ENCODE measurements at regions not wholly inside any gene's neighbourhood (a gene's known extent, or its start where the extent isn't known, plus 50 kb on each side); places are given as distances from the start of the nearest gene placed in this dataset.

DNA sequence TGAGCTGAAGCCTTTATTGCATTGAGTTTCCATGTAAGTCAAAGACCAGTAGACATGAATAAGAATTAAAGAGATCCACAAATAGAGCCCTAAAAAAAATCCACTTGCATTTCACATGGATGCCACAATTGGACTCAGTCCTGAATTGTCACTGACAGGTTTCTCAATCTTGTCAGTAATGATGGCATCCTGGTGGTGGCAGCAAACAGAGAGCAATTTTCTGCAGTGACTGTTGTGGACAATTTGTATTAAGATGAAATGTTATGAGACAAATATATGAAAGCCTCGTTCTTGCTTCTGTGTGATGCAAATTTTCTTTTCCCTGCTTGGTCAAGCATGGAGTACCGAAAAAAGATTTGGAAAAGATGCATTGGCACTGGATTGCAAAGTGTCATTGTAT, 278.9 kb downstream of the SAMD5 start:
- H3K36me3 Mint-ChIP-seq (ENCODE audit: low read depth), result no peaks in the 10 kb centered on the region
- H3K9me3 ChIP-seq (ENCODE audit: control insufficient read depth, low read length, poor library complexity, severe bottlenecking), result no peaks in the 10 kb centered on the region
- H3K4me3 Mint-ChIP-seq, result no peak overlapping the region
- peaks cover 21% of the 10 kb centered on the region for H3K27me3 Mint-ChIP-seq
- H3K27ac Mint-ChIP-seq, result no peak overlapping the region
- no peak for ATAC-seq
- no peaks in the 10 kb centered on the region for H3K4me1 Mint-ChIP-seq
- DNase-seq, result no peak

DNA sequence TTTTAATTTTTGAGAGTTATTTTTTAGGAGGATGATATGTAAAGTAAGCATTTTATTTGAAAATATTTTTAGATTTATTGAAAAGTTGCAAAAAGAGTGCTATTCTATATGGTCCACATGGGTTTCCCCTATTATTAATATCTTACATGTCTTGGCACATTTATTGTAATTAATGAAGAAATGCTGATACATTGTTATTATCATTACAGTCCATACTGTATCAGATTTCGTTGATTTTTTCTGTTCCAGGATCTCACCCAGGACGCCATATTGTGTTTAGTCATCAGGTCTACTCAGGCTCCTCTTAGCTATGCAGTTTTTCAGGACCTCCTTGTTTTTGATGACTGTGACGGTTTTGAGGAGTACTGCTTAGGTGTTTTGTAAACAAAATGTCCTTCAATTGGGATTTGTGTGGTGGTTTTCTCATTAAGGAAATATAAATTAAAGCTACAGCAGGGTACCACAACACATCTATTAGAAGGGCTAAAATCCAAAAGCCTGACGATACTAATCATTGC, 281.0 kb downstream of the SAMD5 start:
- H3K36me3 Mint-ChIP-seq (ENCODE audit: low read depth), result no peaks in the 10 kb centered on the region
- no peaks in the 10 kb centered on the region for H3K9me3 ChIP-seq (ENCODE audit: control insufficient read depth, low read length, poor library complexity, severe bottlenecking)
- no peak overlapping the region for H3K27ac Mint-ChIP-seq
- H3K4me3 Mint-ChIP-seq, result no peak overlapping the region
- ATAC-seq (no peak), DNase-seq (no peak)
- H3K27me3 Mint-ChIP-seq, result peaks cover 17% of the 10 kb centered on the region
- no peaks in the 10 kb centered on the region for H3K4me1 Mint-ChIP-seq

DNA sequence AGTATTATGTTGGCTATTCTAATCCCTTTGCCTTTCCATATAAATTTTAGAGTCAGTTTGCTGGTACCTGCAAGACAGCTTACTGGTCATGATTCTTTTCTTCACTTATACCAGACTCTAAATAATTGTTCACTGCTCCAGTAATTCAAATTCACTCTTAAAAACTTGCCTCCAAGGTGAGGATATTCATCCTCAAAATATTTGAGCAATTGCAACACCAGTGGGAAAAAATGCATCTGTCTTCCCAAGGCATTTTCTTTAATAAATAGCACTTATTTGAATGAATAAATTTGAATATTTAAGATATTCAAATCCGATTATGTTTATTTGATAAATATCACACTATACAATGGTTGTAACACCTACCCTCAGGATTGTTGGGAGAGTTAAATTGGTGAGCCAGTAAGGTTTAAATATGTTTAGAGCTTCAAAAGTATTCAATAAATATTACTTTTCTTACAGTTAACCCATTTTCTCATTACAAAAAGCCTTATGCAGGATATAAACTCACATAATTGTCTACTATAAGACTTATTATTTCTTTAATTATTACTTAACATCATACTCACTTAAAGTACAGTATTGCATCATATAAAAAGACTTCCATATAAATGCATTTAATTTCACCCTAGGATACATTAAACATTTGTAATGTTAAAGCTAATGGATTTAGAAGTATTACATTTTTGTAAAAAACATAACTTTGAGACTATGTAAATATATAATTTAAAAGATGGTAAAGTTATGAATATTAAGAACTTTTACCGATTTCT, 285.6 kb downstream of the SAMD5 start:
- H3K27me3 Mint-ChIP-seq, result no peaks in the 10 kb centered on the region
- no peak overlapping the region for H3K27ac Mint-ChIP-seq
- ATAC-seq, result no peak
- H3K4me3 Mint-ChIP-seq, result no peak overlapping the region
- no peaks in the 10 kb centered on the region for H3K36me3 Mint-ChIP-seq (ENCODE audit: low read depth)
- no peaks in the 10 kb centered on the region for H3K9me3 ChIP-seq (ENCODE audit: control insufficient read depth, low read length, poor library complexity, severe bottlenecking)
- no peaks in the 10 kb centered on the region for H3K4me1 Mint-ChIP-seq
- no peak for DNase-seq

DNA sequence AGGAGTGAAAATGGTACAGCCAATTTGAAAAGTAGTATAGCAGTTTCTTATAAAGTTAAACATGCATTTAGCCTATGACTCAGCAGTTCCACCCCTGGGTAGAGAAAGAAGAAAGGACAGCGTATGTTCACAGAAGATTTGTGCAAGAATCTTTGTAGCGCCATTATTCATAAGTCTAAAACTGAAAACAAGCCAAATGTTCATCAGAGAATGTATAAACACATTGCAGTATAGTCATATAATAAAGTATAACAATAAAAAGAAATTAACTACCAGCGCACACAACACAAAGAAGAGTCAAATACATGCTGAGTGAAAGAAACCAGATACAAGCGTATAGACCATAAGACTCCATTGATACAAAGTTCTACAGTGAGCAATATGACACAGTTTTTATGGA, 294.0 kb downstream of the SAMD5 start:
- no peaks in the 10 kb centered on the region for H3K4me1 Mint-ChIP-seq
- DNase-seq, result no peak
- H3K36me3 Mint-ChIP-seq (ENCODE audit: low read depth), result no peaks in the 10 kb centered on the region
- no peaks in the 10 kb centered on the region for H3K27me3 Mint-ChIP-seq
- H3K9me3 ChIP-seq (ENCODE audit: control insufficient read depth, low read length, poor library complexity, severe bottlenecking), result no peaks in the 10 kb centered on the region
- no peak overlapping the region for H3K4me3 Mint-ChIP-seq
- H3K27ac Mint-ChIP-seq, result no peak overlapping the region
- ATAC-seq, result no peak

DNA sequence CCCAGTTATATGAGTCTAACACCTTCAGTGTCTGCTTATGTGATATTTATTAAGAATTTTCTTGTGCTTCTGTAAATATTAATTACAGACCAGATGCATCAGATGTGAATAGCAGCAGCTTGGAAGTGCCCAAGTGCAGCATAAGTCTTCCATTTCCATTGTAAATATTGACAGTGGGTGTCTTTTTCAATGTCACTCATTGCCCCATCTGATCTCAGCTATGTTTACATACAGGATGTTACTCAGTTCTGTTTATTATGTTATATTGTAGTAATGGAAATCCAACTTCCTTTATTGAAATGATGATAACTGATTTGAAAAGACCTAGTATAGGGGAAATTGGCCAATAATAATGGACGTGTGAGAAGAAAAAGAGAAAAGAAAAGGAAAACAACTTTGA, 296.7 kb downstream of the SAMD5 start:
- ATAC-seq, result no peak
- Mint-ChIP-seq H3K36me3 (ENCODE audit: low read depth) (no peaks in the 10 kb centered on the region), H3K27me3 (no peaks in the 10 kb centered on the region), H3K27ac (no peak overlapping the region), H3K4me3 (no peak overlapping the region), H3K4me1 (no peaks in the 10 kb centered on the region)
- no peak for DNase-seq
- H3K9me3 ChIP-seq (ENCODE audit: control insufficient read depth, low read length, poor library complexity, severe bottlenecking), result no peaks in the 10 kb centered on the region

DNA sequence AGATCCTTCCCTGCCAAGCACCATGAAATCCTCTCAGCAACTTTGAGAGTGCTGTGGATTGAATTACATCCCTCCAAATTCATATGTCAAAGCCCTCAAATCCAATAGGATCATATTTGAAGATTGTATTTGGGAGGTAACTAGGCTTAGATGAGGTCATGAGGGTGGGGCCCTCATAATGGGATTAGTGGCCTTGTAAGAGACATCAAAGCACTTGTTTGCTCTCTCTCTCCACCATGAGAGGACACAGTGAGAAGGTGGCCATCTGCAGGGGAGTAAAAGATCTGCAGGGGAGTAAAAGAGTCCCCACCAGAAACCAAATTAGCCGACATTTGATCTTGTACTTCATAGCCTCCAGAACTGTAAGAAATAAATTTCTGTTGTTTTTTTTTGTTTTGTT, 298.2 kb downstream of the SAMD5 start:
- Mint-ChIP-seq H3K36me3 (ENCODE audit: low read depth) (no peaks in the 10 kb centered on the region), H3K27ac (no peak overlapping the region), H3K27me3 (no peaks in the 10 kb centered on the region), H3K4me3 (no peak overlapping the region), H3K4me1 (no peaks in the 10 kb centered on the region)
- ATAC-seq (no peak), DNase-seq (no peak)
- no peaks in the 10 kb centered on the region for H3K9me3 ChIP-seq (ENCODE audit: control insufficient read depth, low read length, poor library complexity, severe bottlenecking)

DNA sequence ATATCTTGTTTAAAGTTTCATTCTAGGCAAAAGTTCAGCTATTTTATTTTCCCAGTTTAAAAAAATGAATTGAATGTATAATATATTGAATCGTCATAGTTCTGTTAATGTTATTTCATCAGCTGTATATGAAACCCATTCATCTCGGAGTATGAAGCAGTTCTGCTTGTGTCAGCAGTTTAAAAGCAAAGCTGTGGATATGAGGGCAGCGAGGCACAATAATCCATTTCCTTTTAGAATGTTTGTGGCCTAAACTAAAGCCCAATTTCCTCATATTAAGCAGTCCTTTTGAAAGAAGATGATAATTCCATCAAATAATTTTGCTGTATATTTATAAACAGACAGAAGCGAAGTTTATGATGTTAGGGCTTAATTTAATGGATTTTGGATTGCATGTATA, 300.1 kb downstream of the SAMD5 start:
- no peaks in the 10 kb centered on the region for H3K4me1 Mint-ChIP-seq
- ATAC-seq, result no peak
- H3K9me3 ChIP-seq (ENCODE audit: control insufficient read depth, low read length, poor library complexity, severe bottlenecking), result no peaks in the 10 kb centered on the region
- no peak overlapping the region for H3K27ac Mint-ChIP-seq
- no peaks in the 10 kb centered on the region for H3K27me3 Mint-ChIP-seq
- H3K4me3 Mint-ChIP-seq, result no peak overlapping the region
- H3K36me3 Mint-ChIP-seq (ENCODE audit: low read depth), result no peaks in the 10 kb centered on the region
- DNase-seq, result no peak

DNA sequence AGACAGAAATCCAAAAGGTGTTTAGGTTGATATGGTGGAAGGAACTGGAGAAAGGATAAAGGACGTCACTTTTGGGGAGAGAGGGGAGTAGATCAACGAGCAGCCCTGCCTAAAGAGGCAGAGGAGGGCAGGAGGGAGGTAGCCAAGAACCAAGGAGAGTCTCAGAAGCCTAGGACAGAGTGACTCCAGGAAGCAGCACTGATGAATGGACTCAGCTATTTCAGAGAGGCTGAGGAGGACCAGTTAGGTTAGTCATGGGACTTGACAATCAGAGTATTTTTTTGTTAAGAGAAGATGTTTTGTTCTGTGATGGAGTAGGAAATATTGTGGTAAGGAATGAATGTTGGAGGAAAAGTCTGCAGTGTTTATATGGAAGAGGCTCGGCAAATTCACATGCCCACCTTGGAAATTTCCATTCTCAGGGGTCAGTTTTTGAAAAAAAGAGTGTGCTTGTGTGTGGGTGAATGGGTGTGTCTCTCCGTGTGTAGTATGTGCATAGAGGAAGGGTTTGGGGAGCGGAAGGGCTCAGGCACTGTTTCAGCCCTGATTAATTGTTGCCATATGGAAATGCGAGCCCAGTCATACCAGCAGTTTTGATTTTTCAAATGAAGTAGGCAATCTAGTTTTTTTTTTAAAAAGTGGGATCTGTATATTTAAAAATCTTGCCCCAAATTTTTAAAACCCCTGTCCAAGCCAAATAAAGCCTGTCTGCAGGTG, 303.6 kb downstream of the SAMD5 start:
- Mint-ChIP-seq H3K36me3 (ENCODE audit: low read depth) (no peaks in the 10 kb centered on the region), H3K4me3 (no peak overlapping the region), H3K4me1 (no peaks in the 10 kb centered on the region), H3K27ac (no peak overlapping the region), H3K27me3 (no peaks in the 10 kb centered on the region)
- H3K9me3 ChIP-seq (ENCODE audit: control insufficient read depth, low read length, poor library complexity, severe bottlenecking), result no peaks in the 10 kb centered on the region
- ATAC-seq (no peak), DNase-seq (no peak)

DNA sequence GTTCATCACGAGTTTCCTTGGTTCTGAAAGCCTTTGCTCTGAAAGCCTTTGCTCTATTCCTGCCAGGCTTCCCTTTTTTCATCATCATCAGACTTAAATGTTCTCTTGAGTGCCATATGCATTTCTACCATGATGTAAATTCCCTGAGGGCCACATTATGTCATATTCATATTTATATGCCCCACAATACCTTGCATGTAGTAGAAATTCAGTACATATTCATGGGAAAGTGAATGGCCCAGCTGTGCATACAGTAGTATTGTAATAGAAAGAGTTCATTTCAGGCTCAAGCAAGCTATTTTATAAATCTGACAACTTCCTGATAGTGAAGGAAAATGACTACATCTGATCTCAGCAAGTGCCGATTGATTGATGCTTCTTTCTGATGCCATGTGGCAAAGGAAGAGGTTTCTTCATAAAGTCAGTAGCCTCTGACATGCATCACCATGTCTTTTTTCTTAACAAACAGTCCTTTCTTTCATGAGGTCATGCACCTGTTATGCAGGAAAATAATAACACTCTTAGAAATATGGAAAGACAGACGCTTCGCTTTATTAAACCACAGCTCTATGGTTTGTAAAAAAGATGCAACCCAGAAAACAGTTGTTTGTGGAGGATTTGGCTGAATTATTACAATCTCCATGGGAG, 308.7 kb downstream of the SAMD5 start:
- ATAC-seq (no peak), DNase-seq (no peak)
- H3K4me3 Mint-ChIP-seq, result no peak overlapping the region
- H3K36me3 Mint-ChIP-seq (ENCODE audit: low read depth), result no peaks in the 10 kb centered on the region
- no peaks in the 10 kb centered on the region for H3K9me3 ChIP-seq (ENCODE audit: control insufficient read depth, low read length, poor library complexity, severe bottlenecking)
- no peaks in the 10 kb centered on the region for H3K27me3 Mint-ChIP-seq
- no peak overlapping the region for H3K27ac Mint-ChIP-seq
- no peaks in the 10 kb centered on the region for H3K4me1 Mint-ChIP-seq

DNA sequence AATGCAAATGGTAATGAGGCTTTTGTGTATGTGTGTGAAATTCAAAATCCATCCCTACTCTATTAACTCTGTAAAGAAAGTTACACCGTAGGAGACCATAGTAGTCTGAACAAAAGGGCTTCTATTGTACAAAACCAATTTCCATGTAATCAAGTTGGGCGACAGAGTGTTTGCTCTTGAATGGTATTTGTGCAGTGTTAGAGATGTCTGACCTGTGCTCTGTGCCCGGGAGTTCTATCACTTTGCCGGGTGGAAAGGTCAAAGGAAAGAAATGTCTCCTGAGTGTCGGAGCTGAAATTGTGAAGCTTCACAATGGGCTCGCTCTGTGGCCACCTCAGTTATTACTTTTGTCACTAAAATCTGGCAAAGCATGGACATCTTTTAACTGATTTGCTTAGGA, 312.0 kb downstream of the SAMD5 start:
- H3K27me3 Mint-ChIP-seq, result no peaks in the 10 kb centered on the region
- ATAC-seq (no peak), DNase-seq (no peak)
- H3K27ac Mint-ChIP-seq, result no peak overlapping the region
- H3K4me3 Mint-ChIP-seq, result no peak overlapping the region
- no peaks in the 10 kb centered on the region for H3K9me3 ChIP-seq (ENCODE audit: control insufficient read depth, low read length, poor library complexity, severe bottlenecking)
- no peaks in the 10 kb centered on the region for H3K4me1 Mint-ChIP-seq
- no peaks in the 10 kb centered on the region for H3K36me3 Mint-ChIP-seq (ENCODE audit: low read depth)

DNA sequence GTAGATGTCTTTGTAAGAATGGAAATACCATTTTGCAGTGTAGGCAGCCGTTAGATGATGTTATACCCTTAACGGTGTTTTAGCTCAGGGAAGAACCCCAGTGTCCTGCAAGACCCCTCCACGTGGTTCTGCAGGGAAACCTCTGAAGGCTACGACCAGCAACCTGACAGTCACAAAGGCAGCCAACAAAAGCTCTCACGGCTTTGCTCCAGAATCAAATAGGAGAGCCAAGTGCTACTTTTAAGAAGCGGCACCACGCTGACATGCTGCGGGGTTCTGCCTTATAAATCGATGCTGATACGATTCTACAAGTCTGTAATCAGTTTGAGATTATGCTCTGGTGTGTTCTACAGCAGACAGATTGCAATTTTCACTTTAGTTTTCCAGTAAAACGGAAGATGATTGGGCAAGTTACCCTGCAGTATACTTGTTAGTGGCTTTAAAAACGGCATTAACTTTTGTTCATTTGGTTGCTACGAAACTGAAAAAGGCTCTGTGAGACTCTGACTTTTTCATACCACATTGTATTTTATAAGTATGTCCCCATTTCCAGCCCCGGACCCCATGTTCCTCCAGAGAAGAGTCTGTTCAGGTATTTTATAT, 312.9 kb downstream of the SAMD5 start:
- H3K27ac Mint-ChIP-seq, result no peak overlapping the region

DNA sequence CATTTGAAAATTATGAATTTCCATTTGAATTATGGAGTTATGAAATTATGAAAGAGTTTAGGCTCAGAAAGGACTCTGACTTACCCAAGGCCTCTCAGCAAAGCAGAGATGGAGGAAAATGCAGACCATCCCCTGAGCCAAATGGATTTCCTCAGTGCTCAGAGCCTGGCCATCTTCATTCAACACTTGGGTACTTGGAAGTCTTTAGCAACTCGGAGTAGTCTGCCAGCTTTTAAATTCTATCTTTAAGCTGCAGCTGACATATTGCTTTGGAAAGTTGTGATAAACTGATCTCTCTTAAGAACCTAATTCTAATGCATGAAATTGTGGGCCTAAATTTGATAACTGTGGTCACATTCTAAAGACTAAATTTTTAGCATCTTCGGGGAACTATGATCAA, 315.4 kb downstream of the SAMD5 start:
- H3K9me3 ChIP-seq (ENCODE audit: control insufficient read depth, low read length, poor library complexity, severe bottlenecking), result no peaks in the 10 kb centered on the region
- Mint-ChIP-seq H3K27ac (no peak overlapping the region), H3K27me3 (no peaks in the 10 kb centered on the region), H3K4me3 (no peak overlapping the region), H3K4me1 (no peaks in the 10 kb centered on the region), H3K36me3 (ENCODE audit: low read depth) (no peaks in the 10 kb centered on the region)
- DNase-seq (no peak), ATAC-seq (no peak)

More for the DNA sequence above, 312.9 kb downstream of the SAMD5 start:
- ATAC-seq (no peak), DNase-seq (no peak)
- no peaks in the 10 kb centered on the region for H3K27me3 Mint-ChIP-seq
- H3K4me3 Mint-ChIP-seq, result no peak overlapping the region
- no peaks in the 10 kb centered on the region for H3K4me1 Mint-ChIP-seq
- no peaks in the 10 kb centered on the region for H3K36me3 Mint-ChIP-seq (ENCODE audit: low read depth)
- H3K9me3 ChIP-seq (ENCODE audit: control insufficient read depth, low read length, poor library complexity, severe bottlenecking), result no peaks in the 10 kb centered on the region

DNA sequence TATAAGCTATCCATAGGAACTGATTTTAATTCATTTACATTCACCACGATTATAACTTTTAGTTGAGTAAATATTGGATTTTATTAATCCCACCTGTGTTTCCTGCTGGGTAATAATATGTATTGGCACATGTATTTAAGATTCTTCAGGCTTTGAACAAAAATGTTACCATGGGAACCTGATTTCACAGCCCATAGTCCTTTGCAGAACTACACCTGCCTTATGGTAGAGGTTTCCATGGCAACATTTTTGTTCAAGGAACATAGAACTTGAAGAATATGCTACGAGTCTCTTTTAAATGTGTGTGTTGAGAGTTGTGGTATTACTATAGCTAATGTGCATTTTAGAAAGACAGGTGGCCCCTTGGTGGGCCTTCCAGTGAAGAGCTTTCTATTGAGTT, 317.4 kb downstream of the SAMD5 start:
- Mint-ChIP-seq H3K27ac (no peak overlapping the region), H3K4me1 (no peaks in the 10 kb centered on the region), H3K4me3 (no peak overlapping the region), H3K36me3 (ENCODE audit: low read depth) (no peaks in the 10 kb centered on the region), H3K27me3 (no peaks in the 10 kb centered on the region)
- DNase-seq, result no peak
- ATAC-seq, result no peak
- H3K9me3 ChIP-seq (ENCODE audit: control insufficient read depth, low read length, poor library complexity, severe bottlenecking), result no peaks in the 10 kb centered on the region
